ENCODE measurements at regions not wholly inside any gene's neighbourhood (a gene's known extent, or its start where the extent isn't known, plus 50 kb on each side); places are given as distances from the start of the nearest gene placed in this dataset.
A peak's percentile ranks its signal among the peaks of the same experiment; 100 is the strongest.

DNA sequence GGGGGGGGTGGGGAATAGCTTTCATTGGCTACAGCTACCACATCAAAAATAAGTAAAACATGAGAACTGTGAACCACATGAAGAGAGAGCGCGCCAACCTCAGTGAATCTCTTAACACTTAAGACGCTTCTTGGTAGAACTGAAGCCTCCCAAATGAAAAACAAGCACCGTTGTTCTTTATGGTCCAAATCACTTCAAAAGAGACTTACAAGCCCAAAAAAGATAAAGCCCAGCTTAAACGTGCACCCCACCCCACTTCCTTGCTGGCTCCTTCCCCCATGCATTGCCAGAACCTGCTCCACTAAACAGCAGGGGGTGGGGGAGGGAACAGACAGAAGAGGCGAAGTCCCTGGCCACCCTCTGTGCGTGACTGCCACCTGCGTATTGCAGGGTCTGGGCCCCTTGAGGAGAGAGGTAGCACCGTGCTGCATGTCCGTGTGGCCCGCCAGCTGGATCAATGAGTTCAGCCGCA is 479.1 kb downstream of the FOXO1 start:
- no peak for ATAC-seq (ENCODE audit: low read depth)
- Histone ChIP-seq H3K36me3 (ENCODE audit: low read depth) (no peaks in the 10 kb centered on the region), H3K4me1 (ENCODE audit: insufficient read depth, poor library complexity, severe bottlenecking) (peaks cover 12% of the 10 kb centered on the region), H3K27me3 (ENCODE audit: insufficient read depth, poor library complexity, severe bottlenecking) (no peaks in the 10 kb centered on the region), H3K4me3 (ENCODE audit: severe bottlenecking) (no peak overlapping the region), H3K27ac (ENCODE audit: poor library complexity, severe bottlenecking) (no peak overlapping the region), H3K9me3 (ENCODE audit: severe bottlenecking) (no peaks in the 10 kb centered on the region)
- DNase-seq (ENCODE audit: low spot score) = no peak
- TF ChIP-seq CTCF (IDR thresholded peaks at IDR 0.05; ENCODE audit: poor library complexity, severe bottlenecking) = no peak

- H3K27ac ChIP-seq (ENCODE audit: poor library complexity, severe bottlenecking) = no peak overlapping the region
- DNase-seq (ENCODE audit: low spot score) = no peak
- no peaks in the 10 kb centered on the region for H3K27me3 ChIP-seq (ENCODE audit: insufficient read depth, poor library complexity, severe bottlenecking)
- no peak overlapping the region for H3K4me3 ChIP-seq (ENCODE audit: severe bottlenecking)
- H3K9me3 ChIP-seq (ENCODE audit: severe bottlenecking) = no peaks in the 10 kb centered on the region
- no peak for ATAC-seq (ENCODE audit: low read depth)
- peaks cover 12% of the 10 kb centered on the region for H3K4me1 ChIP-seq (ENCODE audit: insufficient read depth, poor library complexity, severe bottlenecking)
- H3K36me3 ChIP-seq (ENCODE audit: low read depth) = no peaks in the 10 kb centered on the region
- TF ChIP-seq CTCF (IDR thresholded peaks at IDR 0.05; ENCODE audit: poor library complexity, severe bottlenecking) = no peak
Observed at GRCh38 chr13:40187841-40188591, 478.4 kb downstream of the FOXO1 start.

- no peak for TF ChIP-seq CTCF (IDR thresholded peaks at IDR 0.05; ENCODE audit: poor library complexity, severe bottlenecking)
- no peak for ATAC-seq (ENCODE audit: low read depth)
- Histone ChIP-seq H3K36me3 (ENCODE audit: low read depth) (no peaks in the 10 kb centered on the region), H3K27ac (ENCODE audit: poor library complexity, severe bottlenecking) (no peak overlapping the region), H3K9me3 (ENCODE audit: severe bottlenecking) (no peaks in the 10 kb centered on the region), H3K4me1 (ENCODE audit: insufficient read depth, poor library complexity, severe bottlenecking) (peaks cover 12% of the 10 kb centered on the region), H3K4me3 (ENCODE audit: severe bottlenecking) (no peak overlapping the region), H3K27me3 (ENCODE audit: insufficient read depth, poor library complexity, severe bottlenecking) (no peaks in the 10 kb centered on the region)
- DNase-seq (ENCODE audit: low spot score) = no peak
Observed at GRCh38 chr13:40189426-40189825, 477.0 kb downstream of the FOXO1 start.

DNA sequence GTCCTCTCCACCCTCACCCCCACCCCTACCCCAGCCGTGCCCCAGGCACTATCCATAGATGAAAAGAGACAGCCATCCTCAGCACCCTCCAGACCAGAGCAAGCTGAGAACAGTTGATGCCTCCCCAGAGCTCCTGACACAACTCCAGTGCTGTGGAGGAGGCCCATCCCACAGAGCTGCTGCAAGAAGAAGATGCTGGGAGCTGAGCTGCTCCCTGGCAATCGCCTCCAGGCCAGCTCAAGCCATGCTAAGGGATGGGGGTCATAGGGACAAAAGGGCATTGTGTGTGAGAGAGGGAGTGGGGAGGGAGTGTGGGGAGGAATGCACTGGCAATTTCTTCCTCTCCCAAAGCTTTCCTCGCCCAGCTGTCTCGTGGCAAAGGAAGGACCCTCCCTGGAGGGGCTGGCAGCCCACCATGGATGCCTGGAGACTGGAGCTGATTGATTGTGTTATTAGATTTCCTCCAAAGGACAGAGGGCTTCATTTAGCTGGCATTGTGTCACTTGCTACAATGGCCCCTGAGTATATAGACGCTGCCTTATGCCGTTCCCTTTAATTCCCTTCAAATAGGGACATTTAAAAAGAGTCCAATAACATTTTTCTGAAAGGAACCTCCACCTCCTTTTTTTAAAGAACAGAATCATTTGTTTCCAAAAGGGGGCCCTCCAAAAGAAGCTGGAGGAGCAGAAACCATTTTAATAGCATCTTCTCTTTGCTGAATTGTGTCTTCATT is 476.4 kb downstream of the FOXO1 start:
- TF ChIP-seq CTCF (IDR thresholded peaks at IDR 0.05; ENCODE audit: poor library complexity, severe bottlenecking) = no peak
- H3K27me3 ChIP-seq (ENCODE audit: insufficient read depth, poor library complexity, severe bottlenecking) = no peaks in the 10 kb centered on the region
- ATAC-seq (ENCODE audit: low read depth) (no peak), DNase-seq (ENCODE audit: low spot score) (no peak)
- no peak overlapping the region for H3K4me3 ChIP-seq (ENCODE audit: severe bottlenecking)
- no peaks in the 10 kb centered on the region for H3K36me3 ChIP-seq (ENCODE audit: low read depth)
- H3K27ac ChIP-seq (ENCODE audit: poor library complexity, severe bottlenecking) = peak overlapping the region; percentile 33
- H3K9me3 ChIP-seq (ENCODE audit: severe bottlenecking) = no peaks in the 10 kb centered on the region
- peaks cover 12% of the 10 kb centered on the region for H3K4me1 ChIP-seq (ENCODE audit: insufficient read depth, poor library complexity, severe bottlenecking)

All from RWPE2 (cell line).